ENCODE measurements at regions not wholly inside any gene's neighbourhood (a gene's known extent, or its start where the extent isn't known, plus 50 kb on each side); places are given as distances from the start of the nearest gene placed in this dataset.

DNA sequence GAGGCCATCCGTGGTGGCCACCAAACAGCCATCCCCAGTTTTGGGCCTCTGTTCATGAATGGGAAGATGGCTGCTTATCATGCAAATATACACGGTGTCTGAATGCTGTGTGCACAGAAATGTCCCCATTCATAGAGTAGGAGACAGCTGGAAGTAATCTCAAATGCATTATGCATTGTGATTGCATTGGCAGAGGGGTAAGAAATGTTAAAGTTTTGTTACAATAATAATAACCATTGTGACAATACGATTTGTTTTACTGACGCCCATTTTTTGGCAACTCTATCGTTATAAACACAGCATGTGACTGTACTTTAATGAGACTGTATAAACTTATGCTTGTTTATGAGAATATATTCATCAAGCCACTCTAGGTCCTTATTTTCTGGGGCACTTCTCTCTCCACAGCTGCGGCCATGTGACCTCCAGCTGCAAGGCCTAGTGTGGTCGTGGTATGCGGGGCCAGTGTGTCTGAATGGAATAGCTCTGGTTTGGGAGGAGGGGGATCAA is 474.3 kb downstream of the VRK1 start:
- no peak overlapping the region for H3K27ac ChIP-seq
- H3K4me1 ChIP-seq (ENCODE audit: control insufficient read depth in 1 of 2, low read depth in 2 of 2), result no peaks in the 10 kb centered on the region
- H3K36me3 ChIP-seq, result no peaks in the 10 kb centered on the region
- H3K4me3 ChIP-seq, result no peak overlapping the region
- TF ChIP-seq, protein P1, sequence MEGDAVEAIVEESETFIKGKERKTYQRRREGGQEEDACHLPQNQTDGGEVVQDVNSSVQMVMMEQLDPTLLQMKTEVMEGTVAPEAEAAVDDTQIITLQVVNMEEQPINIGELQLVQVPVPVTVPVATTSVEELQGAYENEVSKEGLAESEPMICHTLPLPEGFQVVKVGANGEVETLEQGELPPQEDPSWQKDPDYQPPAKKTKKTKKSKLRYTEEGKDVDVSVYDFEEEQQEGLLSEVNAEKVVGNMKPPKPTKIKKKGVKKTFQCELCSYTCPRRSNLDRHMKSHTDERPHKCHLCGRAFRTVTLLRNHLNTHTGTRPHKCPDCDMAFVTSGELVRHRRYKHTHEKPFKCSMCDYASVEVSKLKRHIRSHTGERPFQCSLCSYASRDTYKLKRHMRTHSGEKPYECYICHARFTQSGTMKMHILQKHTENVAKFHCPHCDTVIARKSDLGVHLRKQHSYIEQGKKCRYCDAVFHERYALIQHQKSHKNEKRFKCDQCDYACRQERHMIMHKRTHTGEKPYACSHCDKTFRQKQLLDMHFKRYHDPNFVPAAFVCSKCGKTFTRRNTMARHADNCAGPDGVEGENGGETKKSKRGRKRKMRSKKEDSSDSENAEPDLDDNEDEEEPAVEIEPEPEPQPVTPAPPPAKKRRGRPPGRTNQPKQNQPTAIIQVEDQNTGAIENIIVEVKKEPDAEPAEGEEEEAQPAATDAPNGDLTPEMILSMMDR (IDR thresholded peaks at IDR 0.05), result no peak
- ATAC-seq (ENCODE audit: insufficient number of reproducible peaks, low FRiP score, low read depth) (no peak), DNase-seq (ENCODE audit: low spot score) (no peak)
- no peaks in the 10 kb centered on the region for H3K9me3 ChIP-seq
- no peaks in the 10 kb centered on the region for H3K27me3 ChIP-seq (replicated peaks; ENCODE audit: insufficient read depth)

DNA sequence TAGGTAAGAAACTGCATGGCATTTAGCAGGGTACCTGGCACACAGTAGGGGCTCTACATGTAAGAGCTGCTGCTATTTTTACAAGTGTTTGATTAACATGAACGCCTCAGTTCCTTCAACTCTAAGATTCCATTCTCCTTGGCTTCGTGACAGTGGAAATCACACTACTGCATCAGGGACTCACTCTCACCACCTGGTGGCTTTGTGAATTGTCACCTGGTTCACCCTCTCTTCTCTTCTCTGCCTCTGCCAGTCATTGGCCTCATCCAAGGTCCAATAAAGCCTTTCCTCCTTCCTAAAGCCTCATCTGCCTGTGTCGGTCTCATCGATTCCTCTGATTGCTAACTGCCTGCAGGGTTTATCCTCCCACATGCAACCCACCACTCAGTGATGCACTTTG is 476.4 kb downstream of the VRK1 start:
- TF ChIP-seq, protein P1 (IDR thresholded peaks at IDR 0.05), result no peak
- DNase-seq (ENCODE audit: low spot score) (no peak), ATAC-seq (ENCODE audit: insufficient number of reproducible peaks, low FRiP score, low read depth) (no peak)
- no peaks in the 10 kb centered on the region for H3K36me3 ChIP-seq
- H3K4me1 ChIP-seq (ENCODE audit: control insufficient read depth in 1 of 2, low read depth in 2 of 2), result no peaks in the 10 kb centered on the region
- H3K4me3 ChIP-seq, result no peak overlapping the region
- H3K27me3 ChIP-seq (replicated peaks; ENCODE audit: insufficient read depth), result no peaks in the 10 kb centered on the region
- H3K27ac ChIP-seq, result no peak overlapping the region
- no peaks in the 10 kb centered on the region for H3K9me3 ChIP-seq

DNA sequence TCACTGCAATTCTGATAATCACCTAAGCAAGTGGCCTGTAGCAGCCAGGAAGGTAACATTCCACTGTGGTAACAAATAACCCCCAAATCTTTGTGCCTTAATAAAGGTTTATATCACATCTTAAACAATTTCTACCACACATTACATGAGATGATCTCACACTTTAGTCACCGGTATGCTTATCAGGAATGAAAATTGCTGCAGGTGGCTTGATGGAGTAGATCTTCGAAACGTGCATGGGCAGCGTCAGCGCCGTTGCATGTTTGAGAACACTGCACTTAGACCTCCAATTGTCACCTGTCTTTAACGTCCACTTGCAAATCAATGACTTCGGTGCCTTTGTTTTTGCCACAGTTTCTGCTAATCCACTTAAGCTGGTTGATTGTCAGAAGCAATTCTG is 477.4 kb downstream of the VRK1 start:
- DNase-seq (ENCODE audit: low spot score) (no peak), ATAC-seq (ENCODE audit: insufficient number of reproducible peaks, low FRiP score, low read depth) (no peak)
- Histone ChIP-seq H3K9me3 (no peaks in the 10 kb centered on the region), H3K27ac (no peak overlapping the region), H3K27me3 (replicated peaks; ENCODE audit: insufficient read depth) (no peaks in the 10 kb centered on the region), H3K4me3 (no peak overlapping the region), H3K36me3 (no peaks in the 10 kb centered on the region), H3K4me1 (ENCODE audit: control insufficient read depth in 1 of 2, low read depth in 2 of 2) (no peaks in the 10 kb centered on the region)
- TF ChIP-seq, protein P1 (IDR thresholded peaks at IDR 0.05), result no peak

DNA sequence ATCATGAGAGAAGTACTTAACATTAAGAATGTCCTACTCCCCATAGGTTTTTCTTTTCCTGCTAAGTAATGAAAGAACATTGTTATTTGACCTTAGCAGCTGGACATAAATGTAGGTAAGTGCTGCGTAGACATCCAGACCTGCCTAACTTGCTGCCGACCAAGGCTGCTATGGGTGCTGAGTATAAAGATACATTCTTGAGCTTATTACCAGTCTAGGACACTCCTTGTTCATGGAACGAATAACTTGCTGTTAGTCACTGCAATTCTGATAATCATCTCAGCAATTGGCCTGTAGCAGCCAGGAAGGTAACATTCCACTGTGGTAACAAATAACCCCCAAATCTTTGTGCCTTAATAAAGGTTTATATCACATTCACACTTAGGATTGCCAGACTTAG is 478.1 kb downstream of the VRK1 start:
- TF ChIP-seq, protein P1 (IDR thresholded peaks at IDR 0.05), result no peak
- H3K9me3 ChIP-seq, result no peaks in the 10 kb centered on the region
- no peaks in the 10 kb centered on the region for H3K4me1 ChIP-seq (ENCODE audit: control insufficient read depth in 1 of 2, low read depth in 2 of 2)
- no peak overlapping the region for H3K4me3 ChIP-seq
- H3K27ac ChIP-seq, result no peak overlapping the region
- H3K36me3 ChIP-seq, result no peaks in the 10 kb centered on the region
- DNase-seq (ENCODE audit: low spot score) (no peak), ATAC-seq (ENCODE audit: insufficient number of reproducible peaks, low FRiP score, low read depth) (no peak)
- H3K27me3 ChIP-seq (replicated peaks; ENCODE audit: insufficient read depth), result no peaks in the 10 kb centered on the region

DNA sequence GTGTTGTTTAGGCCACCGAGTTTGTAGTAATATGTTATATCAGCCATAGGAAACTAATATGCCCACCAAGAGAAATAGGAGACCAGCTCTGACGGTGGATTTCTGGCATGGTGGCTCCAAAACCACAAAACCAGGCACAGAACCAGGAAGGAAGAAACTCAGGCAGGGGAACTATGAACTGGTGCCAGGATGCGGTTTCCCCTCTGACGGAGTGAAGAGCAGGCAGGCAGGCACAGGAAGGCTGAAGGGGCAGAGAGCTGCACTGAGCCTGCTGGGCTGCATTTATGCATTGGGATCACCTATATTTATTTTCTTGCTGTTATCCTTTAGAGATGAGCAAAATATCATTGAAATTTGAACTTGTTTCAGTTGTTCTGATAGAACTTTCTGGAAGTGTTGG is 479.4 kb downstream of the VRK1 start:
- H3K36me3 ChIP-seq, result no peaks in the 10 kb centered on the region
- DNase-seq (ENCODE audit: low spot score) (no peak), ATAC-seq (ENCODE audit: insufficient number of reproducible peaks, low FRiP score, low read depth) (no peak)
- H3K27me3 ChIP-seq (replicated peaks; ENCODE audit: insufficient read depth), result no peaks in the 10 kb centered on the region
- H3K4me1 ChIP-seq (ENCODE audit: control insufficient read depth in 1 of 2, low read depth in 2 of 2), result no peaks in the 10 kb centered on the region
- H3K27ac ChIP-seq, result no peak overlapping the region
- TF ChIP-seq, protein P1 (IDR thresholded peaks at IDR 0.05), result no peak
- no peak overlapping the region for H3K4me3 ChIP-seq
- no peaks in the 10 kb centered on the region for H3K9me3 ChIP-seq
